Fibroblast of lung (primary cell): ENCODE measurements at regions not wholly inside any gene's neighbourhood (a gene's known extent, or its start where the extent isn't known, plus 50 kb on each side); places are given as distances from the start of the nearest gene placed in this dataset.

Source experiments
- DNase-seq, 2 donors: peaks; one replicate each; pipeline versions ENCODE4 v3.0.0 to v3.0.0-alpha.2; 2010; ENCODE audit warnings: low read depth in 2 of 2
- H2AFZ ChIP-seq: 2 replicates; pipeline ENCODE4 v1.5.1; 2012; ENCODE audit warnings: low read length, control low read depth, inconsistent platforms
- H3K27ac ChIP-seq: 2 replicates; pipeline ENCODE4 v1.5.1; 2011; ENCODE audit warnings: low read length, control low read depth; ENCODE audit not compliant: insufficient read depth
- H3K27me3 ChIP-seq: 2 replicates; pipeline ENCODE4 v1.5.1; 2011; ENCODE audit warnings: mild to moderate bottlenecking, low read length; ENCODE audit not compliant: control insufficient read depth, insufficient read depth
- H3K36me3 ChIP-seq: 2 replicates; pipeline ENCODE4 v1.5.1; 2011; ENCODE audit warnings: low read length; ENCODE audit not compliant: control insufficient read depth, insufficient read depth
- H3K4me1 ChIP-seq: 2 replicates; pipeline ENCODE4 v1.5.1; 2011; ENCODE audit warnings: low read length; ENCODE audit not compliant: control insufficient read depth, insufficient read depth; ENCODE audit errors: extremely low read depth
- H3K4me2 ChIP-seq: 2 replicates; pipeline ENCODE4 v1.5.1; 2011; ENCODE audit warnings: low read length, control low read depth; ENCODE audit not compliant: insufficient read depth; ENCODE audit errors: extremely low read depth
- H3K4me3 ChIP-seq, 4 experiments: fragments of 200-600 bp in 1 of 4; sonication (generic) in 1 of 4; replicated peaks in 1 of 4; 2 replicates each; pipeline ENCODE4 v1.5.1; 2011 to 2016; ENCODE audit warnings: low read length in 4 of 4, low read depth in 3 of 4, mild to moderate bottlenecking in 3 of 4, control low read depth in 2 of 4, inconsistent platforms in 1 of 4, mixed read lengths in 1 of 4; ENCODE audit not compliant: insufficient read depth in 1 of 4; ENCODE audit errors: control extremely low read depth in 1 of 4
- H3K79me2 ChIP-seq: 2 replicates; pipeline ENCODE4 v1.5.1; 2012; ENCODE audit warnings: mild to moderate bottlenecking, low read length, inconsistent platforms; ENCODE audit not compliant: control insufficient read depth, insufficient read depth
- H3K9ac ChIP-seq: 2 replicates; pipeline ENCODE4 v1.5.1; 2011; ENCODE audit warnings: mild to moderate bottlenecking, low read length, control low read depth; ENCODE audit not compliant: insufficient read depth
- H3K9me3 ChIP-seq: 2 replicates; pipeline ENCODE4 v1.5.1; 2012; ENCODE audit warnings: low read depth, low read length; ENCODE audit not compliant: control insufficient read depth, insufficient read depth
- H4K20me1 ChIP-seq: 2 replicates; pipeline ENCODE4 v1.5.1; 2011; ENCODE audit warnings: low read length; ENCODE audit not compliant: control insufficient read depth, insufficient read depth; ENCODE audit errors: extremely low read depth
- EZH2 ChIP-seq: IDR thresholded peaks from 2 replicates; pipeline ENCODE4 v1.5.1; 2012; ENCODE audit warnings: low read length, control low read depth, mild to moderate bottlenecking; ENCODE audit errors: missing control alignments
- TF ChIP-seq, protein P1 (sequence below), 2 donors: IDR thresholded peaks in 1 of 2; conservative IDR thresholded peaks in 1 of 2; 1 replicate in 1 of 2; 2 replicates in 1 of 2; pipeline ENCODE4 v1.5.1; 2011 to 2012; ENCODE audit warnings: low read length in 2 of 2, control low read depth in 1 of 2, inconsistent platforms in 1 of 2, low read depth in 1 of 2, mild to moderate bottlenecking in 1 of 2

DNA sequence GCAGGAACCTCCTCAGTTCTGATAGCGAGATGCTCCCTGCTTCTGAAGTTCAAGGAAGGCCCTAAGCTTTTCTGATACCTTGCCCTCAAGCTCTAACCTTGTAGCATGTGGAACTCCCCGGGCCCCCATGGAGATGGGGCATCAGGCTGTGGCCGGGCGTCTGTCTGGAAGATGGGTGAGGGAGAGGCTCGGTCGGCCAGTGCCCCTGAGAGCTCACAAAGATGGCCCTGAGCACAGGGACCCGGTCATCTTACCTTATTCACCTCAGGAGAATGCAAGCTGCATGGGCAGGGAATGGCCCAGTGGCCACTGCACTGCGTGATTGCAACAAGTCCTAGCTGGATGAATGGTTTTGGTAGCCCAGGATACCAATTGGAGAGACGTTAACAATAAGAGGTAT is 830.3 kb downstream of the TBC1D22A start:
- Histone ChIP-seq H3K9me3 (no peaks in the 10 kb centered on the region), H3K27me3 (no peaks in the 10 kb centered on the region), H3K27ac (no peak overlapping the region), H3K9ac (no peak overlapping the region), H3K79me2 (no peaks in the 10 kb centered on the region), H3K36me3 (no peaks in the 10 kb centered on the region), H2AFZ (no peak overlapping the region), H3K4me2 (no peak overlapping the region), H3K4me3 (no peak overlapping the region), H3K4me1 (no peaks in the 10 kb centered on the region), H4K20me1 (no peaks in the 10 kb centered on the region)
- TF ChIP-seq, protein P1, sequence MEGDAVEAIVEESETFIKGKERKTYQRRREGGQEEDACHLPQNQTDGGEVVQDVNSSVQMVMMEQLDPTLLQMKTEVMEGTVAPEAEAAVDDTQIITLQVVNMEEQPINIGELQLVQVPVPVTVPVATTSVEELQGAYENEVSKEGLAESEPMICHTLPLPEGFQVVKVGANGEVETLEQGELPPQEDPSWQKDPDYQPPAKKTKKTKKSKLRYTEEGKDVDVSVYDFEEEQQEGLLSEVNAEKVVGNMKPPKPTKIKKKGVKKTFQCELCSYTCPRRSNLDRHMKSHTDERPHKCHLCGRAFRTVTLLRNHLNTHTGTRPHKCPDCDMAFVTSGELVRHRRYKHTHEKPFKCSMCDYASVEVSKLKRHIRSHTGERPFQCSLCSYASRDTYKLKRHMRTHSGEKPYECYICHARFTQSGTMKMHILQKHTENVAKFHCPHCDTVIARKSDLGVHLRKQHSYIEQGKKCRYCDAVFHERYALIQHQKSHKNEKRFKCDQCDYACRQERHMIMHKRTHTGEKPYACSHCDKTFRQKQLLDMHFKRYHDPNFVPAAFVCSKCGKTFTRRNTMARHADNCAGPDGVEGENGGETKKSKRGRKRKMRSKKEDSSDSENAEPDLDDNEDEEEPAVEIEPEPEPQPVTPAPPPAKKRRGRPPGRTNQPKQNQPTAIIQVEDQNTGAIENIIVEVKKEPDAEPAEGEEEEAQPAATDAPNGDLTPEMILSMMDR (conservative IDR thresholded peaks at IDR 0.05 in 1 of 2, IDR thresholded peaks at IDR 0.05 in 1 of 2; ENCODE audit: low read depth in 1 of 2, low read length in 2 of 2), result no peak
- TF ChIP-seq EZH2, result no peak
- DNase-seq, result no peak

- TF ChIP-seq EZH2, result no peak
- TF ChIP-seq, protein P1 (conservative IDR thresholded peaks at IDR 0.05 in 1 of 2, IDR thresholded peaks at IDR 0.05 in 1 of 2; ENCODE audit: low read depth in 1 of 2, low read length in 2 of 2), result no peak
- H3K9ac ChIP-seq, result no peak overlapping the region
- no peaks in the 10 kb centered on the region for H3K79me2 ChIP-seq
- no peak for DNase-seq
- H3K4me3 ChIP-seq, result no peak overlapping the region
- no peak overlapping the region for H2AFZ ChIP-seq
- no peaks in the 10 kb centered on the region for H4K20me1 ChIP-seq
- no peaks in the 10 kb centered on the region for H3K9me3 ChIP-seq
- H3K36me3 ChIP-seq, result no peaks in the 10 kb centered on the region
- H3K4me1 ChIP-seq, result no peaks in the 10 kb centered on the region
- no peak overlapping the region for H3K27ac ChIP-seq
- no peak overlapping the region for H3K4me2 ChIP-seq
- no peaks in the 10 kb centered on the region for H3K27me3 ChIP-seq
Observed at GRCh38 chr22:47591709-47592108, 829.3 kb downstream of the TBC1D22A start.

DNA sequence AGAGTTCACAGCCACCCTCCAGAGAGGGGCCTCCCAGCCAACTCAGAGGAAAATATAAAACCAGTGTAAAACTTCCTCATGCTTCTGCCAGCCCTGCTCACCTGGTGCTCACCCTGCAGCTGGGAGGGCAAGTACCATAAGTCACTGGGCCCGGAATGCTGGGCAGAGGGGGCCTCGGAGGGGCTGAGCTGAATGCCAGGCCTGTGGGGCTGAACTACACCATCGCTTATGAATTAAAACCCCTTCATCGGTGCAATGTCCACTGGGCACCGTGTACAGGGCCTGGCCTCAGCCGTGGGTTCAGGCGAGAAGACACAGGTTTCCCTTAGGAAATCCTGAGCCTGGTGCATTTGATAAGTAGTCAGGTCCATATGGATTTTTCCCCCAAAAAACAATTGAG is 828.6 kb downstream of the TBC1D22A start:
- Histone ChIP-seq H3K27ac (no peak overlapping the region), H3K4me2 (no peak overlapping the region), H3K4me1 (no peaks in the 10 kb centered on the region), H3K27me3 (no peaks in the 10 kb centered on the region), H3K36me3 (no peaks in the 10 kb centered on the region), H4K20me1 (no peaks in the 10 kb centered on the region), H3K79me2 (no peaks in the 10 kb centered on the region), H3K4me3 (no peak overlapping the region), H3K9me3 (no peaks in the 10 kb centered on the region), H3K9ac (no peak overlapping the region), H2AFZ (no peak overlapping the region)
- DNase-seq, result no peak
- no peak for TF ChIP-seq EZH2
- TF ChIP-seq, protein P1 (conservative IDR thresholded peaks at IDR 0.05 in 1 of 2, IDR thresholded peaks at IDR 0.05 in 1 of 2; ENCODE audit: low read depth in 1 of 2, low read length in 2 of 2), result no peak
